ENCODE measurements at regions not wholly inside any gene's neighbourhood (a gene's known extent, or its start where the extent isn't known, plus 50 kb on each side); places are given as distances from the start of the nearest gene placed in this dataset.

GRCh38 chr13:89660752-89661151, 1686.7 kb upstream of the MIR17HG start:
- DNase-seq (ENCODE audit: low spot score), result no peak
- no peak for TF ChIP-seq MAX (IDR thresholded peaks at IDR 0.05)
- no peak for TF ChIP-seq HNF4G (IDR thresholded peaks at IDR 0.05)
- TF ChIP-seq TAF1 (conservative IDR thresholded peaks at IDR 0.05), result no peak
- Histone ChIP-seq H3K4me3 (ENCODE audit: low read depth in 1 of 3, low read length in 3 of 3) (no peak overlapping the region), H3K9ac (ENCODE audit: low read depth in 1 of 2, low read length in 2 of 2) (no peak overlapping the region), H3K27ac (ENCODE audit: low read depth in 1 of 2, low read length in 2 of 2) (no peak overlapping the region), H3K4me1 (ENCODE audit: control insufficient read depth in 4 of 4, insufficient read depth in 4 of 4, low read length in 3 of 4) (no peaks in the 10 kb centered on the region), H3K27me3 (ENCODE audit: control insufficient read depth in 4 of 4, insufficient read depth in 4 of 4, low read length in 3 of 4) (no peaks in the 10 kb centered on the region), H3K9me3 (ENCODE audit: control insufficient read depth in 4 of 4, low read length in 3 of 4) (no peaks in the 10 kb centered on the region), H3K36me3 (ENCODE audit: control insufficient read depth in 4 of 4, insufficient read depth in 3 of 4, low read depth in 1 of 4, low read length in 3 of 4) (no peaks in the 10 kb centered on the region)

- WGBS, result 62% methylated on average over 3 of the region's 3 CpGs
- no peaks in the 10 kb centered on the region for H3K9me3 ChIP-seq (ENCODE audit: control insufficient read depth in 4 of 4, low read length in 3 of 4)
- no peak overlapping the region for H3K27ac ChIP-seq (ENCODE audit: low read depth in 1 of 2, low read length in 2 of 2)
- H3K36me3 ChIP-seq (ENCODE audit: control insufficient read depth in 4 of 4, insufficient read depth in 3 of 4, low read depth in 1 of 4, low read length in 3 of 4), result no peaks in the 10 kb centered on the region
- H3K4me3 ChIP-seq (ENCODE audit: low read depth in 1 of 3, low read length in 3 of 3), result no peak overlapping the region
- no peak for TF ChIP-seq RXRA (IDR thresholded peaks at IDR 0.05)
- no peak for TF ChIP-seq RAD21 (IDR thresholded peaks at IDR 0.05)
- no peak for TF ChIP-seq GABPA (IDR thresholded peaks at IDR 0.05 in 1 of 2, conservative IDR thresholded peaks at IDR 0.05 in 1 of 2)
- no peak for TF ChIP-seq ZBTB33 (IDR thresholded peaks at IDR 0.05)
- no peaks in the 10 kb centered on the region for H3K27me3 ChIP-seq (ENCODE audit: control insufficient read depth in 4 of 4, insufficient read depth in 4 of 4, low read length in 3 of 4)
- DNase-seq (ENCODE audit: low spot score), result no peak
- H3K4me1 ChIP-seq (ENCODE audit: control insufficient read depth in 4 of 4, insufficient read depth in 4 of 4, low read length in 3 of 4), result no peaks in the 10 kb centered on the region
- no peak overlapping the region for H3K9ac ChIP-seq (ENCODE audit: low read depth in 1 of 2, low read length in 2 of 2)
These were observed 1673.6 kb upstream of the MIR17HG start for GRCh38 chr13:89673789-89674311.

- WGBS, result 82% methylated on average over 2 of the region's 2 CpGs
- DNase-seq (ENCODE audit: low spot score), result no peak
- Histone ChIP-seq H3K27ac (ENCODE audit: low read depth in 1 of 2, low read length in 2 of 2) (no peak overlapping the region), H3K4me1 (ENCODE audit: control insufficient read depth in 4 of 4, insufficient read depth in 4 of 4, low read length in 3 of 4) (no peaks in the 10 kb centered on the region), H3K9ac (ENCODE audit: low read depth in 1 of 2, low read length in 2 of 2) (no peak overlapping the region), H3K4me3 (ENCODE audit: low read depth in 1 of 3, low read length in 3 of 3) (no peak overlapping the region), H3K36me3 (ENCODE audit: control insufficient read depth in 4 of 4, insufficient read depth in 3 of 4, low read depth in 1 of 4, low read length in 3 of 4) (no peaks in the 10 kb centered on the region), H3K27me3 (ENCODE audit: control insufficient read depth in 4 of 4, insufficient read depth in 4 of 4, low read length in 3 of 4) (no peaks in the 10 kb centered on the region), H3K9me3 (ENCODE audit: control insufficient read depth in 4 of 4, low read length in 3 of 4) (no peaks in the 10 kb centered on the region)
- no peak for TF ChIP-seq RAD21 (IDR thresholded peaks at IDR 0.05)
- TF ChIP-seq FOXA1 (IDR thresholded peaks at IDR 0.05), result no peak
- TF ChIP-seq SP1 (IDR thresholded peaks at IDR 0.05), result no peak
- no peak for TF ChIP-seq GABPA (IDR thresholded peaks at IDR 0.05 in 1 of 2, conservative IDR thresholded peaks at IDR 0.05 in 1 of 2)
- TF ChIP-seq NR2F2 (IDR thresholded peaks at IDR 0.05), result no peak
- TF ChIP-seq HNF4G (IDR thresholded peaks at IDR 0.05), result no peak
- TF ChIP-seq ZBTB33 (IDR thresholded peaks at IDR 0.05), result no peak
- no peak for TF ChIP-seq EGR1 (IDR thresholded peaks at IDR 0.05; ENCODE audit: low read depth in 2 of 2)
- no peak for TF ChIP-seq JUND (IDR thresholded peaks at IDR 0.05)
- no peak for TF ChIP-seq MAX (IDR thresholded peaks at IDR 0.05)
- no peak for TF ChIP-seq HNF4A (conservative IDR thresholded peaks at IDR 0.05)
- TF ChIP-seq RXRA (IDR thresholded peaks at IDR 0.05), result no peak
- no peak for TF ChIP-seq TAF1 (conservative IDR thresholded peaks at IDR 0.05)
- no peak for TF ChIP-seq YY1 (IDR thresholded peaks at IDR 0.05)
- no peak for TF ChIP-seq FOXA2 (IDR thresholded peaks at IDR 0.05)
- TF ChIP-seq REST (IDR thresholded peaks at IDR 0.05), result no peak
- TF ChIP-seq ATF3 (IDR thresholded peaks at IDR 0.05), result no peak
These were observed 1668.9 kb upstream of the MIR17HG start for GRCh38 chr13:89678466-89679121.

Data from liver (tissue), 7 donors.